Upper lobe of left lung (tissue), 4 donors: ENCODE measurements at regions not wholly inside any gene's neighbourhood (a gene's known extent, or its start where the extent isn't known, plus 50 kb on each side); places are given as distances from the start of the nearest gene placed in this dataset.

Experiments
- EP300 ChIP-seq, 4 donors: sonication (generic); formaldehyde crosslinking; IDR thresholded peaks; one replicate each; pipeline ENCODE4 v1.5.1; 2017; ENCODE audit warnings: antibody characterized with exemption in 4 of 4, control low read depth in 2 of 4
- POLR2A ChIP-seq, 4 donors: fragments of 450-650 bp; IDR thresholded peaks; one replicate each; pipeline ENCODE4 v1.5.1; 2016 to 2017; ENCODE audit warnings: antibody characterized with exemption in 4 of 4, mild to moderate bottlenecking in 2 of 4

GRCh38 chr20:19090332-19090731 is 122.1 kb upstream of the SLC24A3 start:
- TF ChIP-seq POLR2A (IDR thresholded peaks at IDR 0.05) (no peak), EP300 (IDR thresholded peaks at IDR 0.05) (no peak)
